HCT116 (cell line): ENCODE measurements at regions not wholly inside any gene's neighbourhood (a gene's known extent, or its start where the extent isn't known, plus 50 kb on each side); places are given as distances from the start of the nearest gene placed in this dataset.
"Not testable (repeated sequence)": the region's sequence is repeated elsewhere in the genome, so short reads cannot be mapped to it uniquely, and the experiment has no call there.

Experiments
- ATAC-seq: fragments of 200-7000 bp; cut with Tn5 transposase; 2 replicates; pipeline ENCODE4 v1.9.1; 2020; ENCODE audit warnings: mild to moderate bottlenecking, moderate library complexity
- BruUV-seq: library from RNA; stranded (reverse); fragments of 400-500 nt; replicated peaks from 2 replicates; lab custom pipeline; 2021; lab: Mats Ljungman, UMichigan
- CTCF ChIA-PET: fragments of 300-600 bp; sonication (Branson Sonifier 250); formaldehyde crosslinking; loops from one replicate; lab custom pipeline; 2021; ENCODE audit warnings: antibody characterized with exemption; lab: Charles Lee
- POLR2A ChIA-PET: fragments of 300-600, 350-600 bp; sonication (Branson Sonifier 250); formaldehyde crosslinking; loops from one replicate; lab custom pipeline; 2021; ENCODE audit warnings: antibody characterized with exemption; lab: Charles Lee
- RAD21 ChIA-PET, 2 experiments: fragments of 300-600 bp; sonication (Branson Sonifier 250); formaldehyde crosslinking; loops; one replicate each; lab custom pipeline; 2023; ENCODE audit warnings: low total read pairs in 2 of 2; ENCODE audit not compliant: uncharacterized antibody in 2 of 2, unreplicated experiment in 2 of 2, low non-redundant PET in 1 of 2; lab: Charles Lee
- DNase-seq: peaks from one replicate; pipeline ENCODE4 v3.0.0-alpha.2; 2010; ENCODE audit warnings: low read depth, low spot score
- H2AFZ ChIP-seq: fragments of 200-600 bp; shearing (Covaris generic), sonication (generic); 2 replicates; pipeline ENCODE4 v1.6.1; 2017; ENCODE audit warnings: low read depth, mixed run types, mixed read lengths, antibody characterized with exemption, low read length; ENCODE audit not compliant: poor library complexity, severe bottlenecking
- H3K27ac ChIP-seq: 2 replicates; pipeline ENCODE4 v1.5.1; 2012; ENCODE audit warnings: low read depth, low read length
- H3K27me3 ChIP-seq: fragments of 200-600 bp; sonication (generic); 2 replicates; pipeline ENCODE4 v1.6.1; 2016; ENCODE audit warnings: mixed run types, low read length, mixed read lengths; ENCODE audit not compliant: insufficient read depth
- H3K36me3 ChIP-seq, 2 experiments: fragments of 200-500 bp in 1 of 2; fragments of 200-600 bp in 1 of 2; sonication (Bioruptor generic) in 1 of 2; sonication (generic) in 1 of 2; 2 replicates each; pipeline versions ENCODE4 v1.5.1 to v1.6.1; 2014 to 2016; ENCODE audit warnings: low read length in 2 of 2, inconsistent platforms in 1 of 2, mixed read lengths in 1 of 2, mixed run types in 1 of 2; ENCODE audit not compliant: insufficient read depth in 2 of 2, control insufficient read depth in 1 of 2
- H3K4me1 ChIP-seq, 2 experiments: fragments of 200-600 bp in 1 of 2; sonication (generic) in 1 of 2; 2 replicates each; pipeline versions ENCODE4 v1.5.1 to v1.6.1; 2012 to 2017; ENCODE audit warnings: low read length in 2 of 2, inconsistent platforms in 1 of 2, mild to moderate bottlenecking in 1 of 2, mixed read lengths in 1 of 2, mixed run types in 1 of 2, moderate library complexity in 1 of 2; ENCODE audit not compliant: insufficient read depth in 2 of 2, control insufficient read depth in 1 of 2
- H3K4me2 ChIP-seq: fragments of 200-600 bp; sonication (generic); 2 replicates; pipeline ENCODE4 v1.6.1; 2017; ENCODE audit warnings: mixed run types, low read length, mixed read lengths
- H3K4me3 ChIP-seq, 2 experiments: fragments of 200-600 bp in 1 of 2; sonication (generic) in 1 of 2; replicated peaks in 1 of 2; 2 replicates each; pipeline ENCODE4 v1.5.1; 2011 to 2016; ENCODE audit warnings: low read length in 2 of 2, control low read depth in 1 of 2, low read depth in 1 of 2, mild to moderate bottlenecking in 1 of 2, mixed read lengths in 1 of 2, mixed run types in 1 of 2
- H3K79me2 ChIP-seq: fragments of 200-600 bp; sonication (generic); 2 replicates; pipeline ENCODE4 v1.6.1; 2017; ENCODE audit warnings: mild to moderate bottlenecking, mixed run types, low read length, moderate library complexity, mixed read lengths; ENCODE audit not compliant: insufficient read depth
- H3K9ac ChIP-seq: fragments of 200-600 bp; sonication (generic); 2 replicates; pipeline ENCODE4 v1.6.1; 2016; ENCODE audit warnings: low read length, mixed read lengths
- H3K9me2 ChIP-seq: fragments of 200-600 bp; sonication (generic), shearing (Covaris generic); 2 replicates; pipeline ENCODE4 v1.6.1; 2017; ENCODE audit warnings: mixed run types, mild to moderate bottlenecking, moderate library complexity; ENCODE audit not compliant: insufficient read depth
- H3K9me3 ChIP-seq, 2 experiments: fragments of 200-500 bp in 1 of 2; fragments of 200-600 bp in 1 of 2; sonication (Bioruptor generic) in 1 of 2; sonication (generic) in 1 of 2; 2 replicates each; pipeline ENCODE4 v1.6.1; 2014 to 2017; ENCODE audit warnings: low read length in 2 of 2, mixed read lengths in 2 of 2, inconsistent platforms in 1 of 2, low read depth in 1 of 2, mild to moderate bottlenecking in 1 of 2, mixed run types in 1 of 2, moderate library complexity in 1 of 2; ENCODE audit not compliant: control insufficient read depth in 1 of 2, insufficient read depth in 1 of 2
- H4K20me1 ChIP-seq: fragments of 200-600 bp; sonication (generic), shearing (Covaris generic); 2 replicates; pipeline ENCODE4 v1.6.1; 2017; ENCODE audit warnings: mixed run types, mild to moderate bottlenecking, moderate library complexity; ENCODE audit not compliant: insufficient read depth
- ATF3 ChIP-seq: IDR thresholded peaks from 2 replicates; pipeline ENCODE4 v1.6.1; 2012
- JUND ChIP-seq: IDR thresholded peaks from 2 replicates; pipeline ENCODE4 v1.6.1; 2012
- POLR2A ChIP-seq: IDR thresholded peaks from 2 replicates; pipeline ENCODE4 v1.7.0; 2011; ENCODE audit warnings: borderline replicate concordance; ENCODE audit not compliant: insufficient read depth, insufficient read length; ENCODE audit errors: extremely low read depth
- POLR2AphosphoS5 ChIP-seq: IDR thresholded peaks from 2 replicates; pipeline ENCODE4 v1.6.1; 2011; ENCODE audit warnings: mild to moderate bottlenecking, low read depth, low read length, moderate library complexity
- REST ChIP-seq: IDR thresholded peaks from 2 replicates; pipeline ENCODE4 v1.6.1; 2012; ENCODE audit warnings: low read depth
- SIN3A ChIP-seq: IDR thresholded peaks from 2 replicates; pipeline ENCODE4 v1.6.1; 2012; ENCODE audit warnings: low read depth
- SRF ChIP-seq: IDR thresholded peaks from 2 replicates; pipeline ENCODE4 v1.6.1; 2012; ENCODE audit warnings: low read depth
- TCF7L2 ChIP-seq: IDR thresholded peaks from 2 replicates; pipeline ENCODE4 v1.7.0; 2011; ENCODE audit warnings: borderline replicate concordance, inconsistent platforms; ENCODE audit not compliant: insufficient read depth, insufficient read length; ENCODE audit errors: extremely low read depth
- YY1 ChIP-seq: IDR thresholded peaks from 2 replicates; pipeline ENCODE4 v1.6.1; 2011; ENCODE audit warnings: low read length, low read depth, moderate library complexity, mild to moderate bottlenecking; ENCODE audit not compliant: insufficient replicate concordance; ENCODE audit errors: extremely low read depth
- ZNF274 ChIP-seq: fragments of 200-500 bp; sonication (Bioruptor generic); IDR thresholded peaks from 2 replicates; pipeline ENCODE4 v1.6.1; 2014; ENCODE audit warnings: mild to moderate bottlenecking, low read depth, low read length, inconsistent platforms
- intact Hi-C: fragments of 100-400 bp; cut with micrococcal nuclease; formaldehyde crosslinking; loops from 2 replicates; pipeline ENCODE4 v1.10.0; 2022
- TF ChIP-seq, protein P1 (sequence below), 3 experiments: fragments of 200-600 bp in 1 of 3; sonication (generic) in 1 of 3; IDR thresholded peaks in 2 of 3; conservative IDR thresholded peaks in 1 of 3; 2 replicates each; pipeline ENCODE4 v1.5.1; 2012 to 2017; ENCODE audit warnings: low read depth in 2 of 3, low read length in 2 of 3, antibody characterized with exemption in 1 of 3, borderline replicate concordance in 1 of 3, control low read depth in 1 of 3, mild to moderate bottlenecking in 1 of 3, mixed read lengths in 1 of 3, mixed run types in 1 of 3, moderate library complexity in 1 of 3; ENCODE audit not compliant: insufficient read depth in 1 of 3

DNA sequence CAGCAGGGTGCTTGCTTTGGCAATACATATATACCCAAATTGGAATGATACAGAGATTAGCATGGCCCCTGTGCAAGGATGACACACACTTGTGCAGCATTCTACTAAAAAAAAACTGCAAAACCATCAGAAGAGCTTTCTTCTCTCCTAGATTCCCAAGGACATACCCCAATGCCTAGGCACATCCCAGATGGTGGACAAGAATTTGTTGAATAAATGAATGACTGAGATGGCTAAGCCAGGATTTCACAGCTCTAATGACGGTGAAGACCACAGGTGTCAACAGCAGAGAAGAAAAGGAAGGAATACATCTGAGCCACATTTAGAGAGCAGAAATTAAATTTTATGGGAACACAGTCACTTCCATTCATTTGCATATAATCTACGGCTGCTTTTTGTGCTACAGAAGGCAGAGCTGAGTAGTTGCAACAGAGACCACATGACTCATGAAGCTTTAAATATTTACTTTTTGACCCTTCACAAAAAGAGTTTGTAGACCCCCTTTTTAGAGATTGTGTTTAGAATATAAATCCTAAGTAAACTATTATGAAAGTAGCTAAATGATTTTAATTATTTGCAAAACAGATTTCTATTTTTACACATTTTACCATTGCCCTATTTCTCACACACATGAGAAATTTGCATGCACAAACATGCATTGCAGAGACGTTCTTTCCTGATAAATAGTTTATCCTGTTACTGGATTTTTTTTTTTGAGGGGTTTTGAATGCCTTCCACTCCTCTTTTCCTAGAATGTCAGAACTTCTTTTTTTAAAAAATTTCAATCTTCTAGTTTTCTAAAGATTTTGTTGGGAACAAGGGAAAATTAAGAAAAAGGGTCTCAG, 119.0 kb downstream of the PMAIP1 start (continued):
- TF ChIP-seq REST (no peak), ATF3 (no peak), ZNF274 (no peak), POLR2A (no peak), SRF (no peak), JUND (no peak), YY1 (no peak), TCF7L2 (no peak), POLR2AphosphoS5 (no peak), SIN3A (no peak)
- TF ChIP-seq, protein P1, sequence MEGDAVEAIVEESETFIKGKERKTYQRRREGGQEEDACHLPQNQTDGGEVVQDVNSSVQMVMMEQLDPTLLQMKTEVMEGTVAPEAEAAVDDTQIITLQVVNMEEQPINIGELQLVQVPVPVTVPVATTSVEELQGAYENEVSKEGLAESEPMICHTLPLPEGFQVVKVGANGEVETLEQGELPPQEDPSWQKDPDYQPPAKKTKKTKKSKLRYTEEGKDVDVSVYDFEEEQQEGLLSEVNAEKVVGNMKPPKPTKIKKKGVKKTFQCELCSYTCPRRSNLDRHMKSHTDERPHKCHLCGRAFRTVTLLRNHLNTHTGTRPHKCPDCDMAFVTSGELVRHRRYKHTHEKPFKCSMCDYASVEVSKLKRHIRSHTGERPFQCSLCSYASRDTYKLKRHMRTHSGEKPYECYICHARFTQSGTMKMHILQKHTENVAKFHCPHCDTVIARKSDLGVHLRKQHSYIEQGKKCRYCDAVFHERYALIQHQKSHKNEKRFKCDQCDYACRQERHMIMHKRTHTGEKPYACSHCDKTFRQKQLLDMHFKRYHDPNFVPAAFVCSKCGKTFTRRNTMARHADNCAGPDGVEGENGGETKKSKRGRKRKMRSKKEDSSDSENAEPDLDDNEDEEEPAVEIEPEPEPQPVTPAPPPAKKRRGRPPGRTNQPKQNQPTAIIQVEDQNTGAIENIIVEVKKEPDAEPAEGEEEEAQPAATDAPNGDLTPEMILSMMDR (IDR thresholded peaks at IDR 0.05 in 2 of 3, conservative IDR thresholded peaks at IDR 0.05 in 1 of 3; ENCODE audit: borderline replicate concordance in 1 of 3, insufficient read depth in 1 of 3, low read depth in 2 of 3, low read length in 2 of 3): no peak

- CTCF ChIA-PET, H3K27me3 ChIP-seq, ATAC-seq, DNase-seq, H3K4me2 ChIP-seq, H4K20me1 ChIP-seq, intact Hi-C loops, H3K9me2 ChIP-seq, H2AFZ ChIP-seq, H3K36me3 ChIP-seq, H3K9ac ChIP-seq, H3K4me3 ChIP-seq, RAD21 ChIA-PET, H3K9me3 ChIP-seq, H3K79me2 ChIP-seq, H3K4me1 ChIP-seq, H3K27ac ChIP-seq, BruUV-seq, POLR2A ChIA-PET: not testable (repeated sequence)
Observed at GRCh38 chr18:60018134-60018533, 118.3 kb downstream of the PMAIP1 start.
